ENCODE measurements at regions not wholly inside any gene's neighbourhood (a gene's known extent, or its start where the extent isn't known, plus 50 kb on each side); places are given as distances from the start of the nearest gene placed in this dataset.

- Histone ChIP-seq H3K9ac (ENCODE audit: insufficient read length) (no peak overlapping the region), H3K4me3 (no peak overlapping the region), H3K36me3 (ENCODE audit: insufficient read depth, low read length) (no peaks in the 10 kb centered on the region), H3K27ac (no peak overlapping the region), H3K9me3 (ENCODE audit: low read depth, low read length) (no peaks in the 10 kb centered on the region)
- DNase-seq (ENCODE audit: low read depth, low spot score) = no peak
- TF ChIP-seq FOXP2 (optimal IDR thresholded peaks at IDR 0.05; ENCODE audit: control extremely low read depth, extremely low read length, insufficient read depth) (no peak), POLR2AphosphoS5 (IDR thresholded peaks at IDR 0.05; ENCODE audit: borderline replicate concordance, low read depth, low read length) (no peak)
Measured at GRCh38 chr1:165031001-165031400, 325.5 kb downstream of the LMX1A start.

GRCh38 chr1:165025805-165026204 is 330.7 kb downstream of the LMX1A start:
- Histone ChIP-seq H3K9ac (ENCODE audit: insufficient read length) (no peak overlapping the region), H3K4me3 (no peak overlapping the region), H3K36me3 (ENCODE audit: insufficient read depth, low read length) (no peaks in the 10 kb centered on the region), H3K9me3 (ENCODE audit: low read depth, low read length) (no peaks in the 10 kb centered on the region), H3K27ac (no peak overlapping the region)
- DNase-seq (ENCODE audit: low read depth, low spot score) = no peak
- no peak for TF ChIP-seq POLR2AphosphoS5 (IDR thresholded peaks at IDR 0.05; ENCODE audit: borderline replicate concordance, low read depth, low read length)
- no peak for TF ChIP-seq EZH2 (IDR thresholded peaks at IDR 0.05)
- no peak for TF ChIP-seq FOXP2 (optimal IDR thresholded peaks at IDR 0.05; ENCODE audit: control extremely low read depth, extremely low read length, insufficient read depth)

DNA sequence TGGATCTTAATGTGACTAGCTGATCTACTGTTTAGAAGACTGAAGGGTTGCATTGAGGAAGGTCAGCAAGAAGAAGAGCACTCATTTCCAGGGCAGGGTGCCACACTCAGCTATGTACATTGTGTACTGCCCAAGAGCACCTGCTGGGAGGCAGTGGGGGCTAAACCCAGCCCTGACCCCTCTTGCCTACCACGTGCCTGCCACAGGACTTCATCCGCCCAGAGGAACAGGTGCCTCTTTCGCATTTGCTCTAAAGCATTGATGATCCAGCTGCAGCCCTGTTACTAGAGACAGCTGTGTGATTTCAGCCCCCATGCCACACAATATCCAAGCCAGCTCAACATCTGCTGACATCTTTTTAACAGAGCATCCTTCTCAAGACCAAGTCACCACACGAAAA is 341.8 kb downstream of the LMX1A start:
- Histone ChIP-seq H3K4me3 (no peak overlapping the region), H3K9ac (ENCODE audit: insufficient read length) (no peak overlapping the region), H3K9me3 (ENCODE audit: low read depth, low read length) (no peaks in the 10 kb centered on the region), H3K36me3 (ENCODE audit: insufficient read depth, low read length) (no peaks in the 10 kb centered on the region), H3K27ac (no peak overlapping the region)
- no peak for DNase-seq (ENCODE audit: low read depth, low spot score)
- TF ChIP-seq FOXP2 (optimal IDR thresholded peaks at IDR 0.05; ENCODE audit: control extremely low read depth, extremely low read length, insufficient read depth) (no peak), EZH2 (IDR thresholded peaks at IDR 0.05) (no peak), POLR2AphosphoS5 (IDR thresholded peaks at IDR 0.05; ENCODE audit: borderline replicate concordance, low read depth, low read length) (no peak)

DNA sequence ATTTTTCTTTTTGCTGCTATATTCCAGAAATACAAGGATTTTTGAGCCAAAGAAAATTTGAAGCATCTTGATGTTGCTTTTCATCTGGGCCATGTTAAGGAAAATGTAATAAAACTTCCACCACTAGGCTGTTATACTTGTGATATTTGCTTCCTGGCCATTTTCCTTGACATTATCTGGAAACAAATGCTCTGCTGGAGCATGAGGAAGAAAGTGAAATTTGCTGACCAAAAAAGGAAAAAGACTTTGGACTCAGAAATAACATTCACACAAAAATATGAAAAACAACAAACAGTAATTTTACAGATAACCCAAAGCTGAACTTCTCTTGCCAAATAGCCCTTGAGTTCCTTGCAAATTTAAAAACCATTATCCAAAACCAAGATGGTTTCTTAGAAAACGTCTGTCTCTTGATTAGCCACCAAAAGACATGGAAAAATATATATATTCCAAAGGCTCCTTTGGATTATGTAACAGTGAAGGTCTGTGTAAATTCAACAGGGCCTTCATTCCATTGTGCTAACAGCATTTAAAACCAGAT is 344.5 kb downstream of the LMX1A start:
- Histone ChIP-seq H3K9me3 (ENCODE audit: low read depth, low read length) (no peaks in the 10 kb centered on the region), H3K36me3 (ENCODE audit: insufficient read depth, low read length) (no peaks in the 10 kb centered on the region), H3K9ac (ENCODE audit: insufficient read length) (no peak overlapping the region), H3K27ac (no peak overlapping the region), H3K4me3 (no peak overlapping the region)
- no peak for DNase-seq (ENCODE audit: low read depth, low spot score)
- no peak for TF ChIP-seq EZH2 (IDR thresholded peaks at IDR 0.05)
- TF ChIP-seq POLR2AphosphoS5 (IDR thresholded peaks at IDR 0.05; ENCODE audit: borderline replicate concordance, low read depth, low read length) = no peak
- TF ChIP-seq FOXP2 (optimal IDR thresholded peaks at IDR 0.05; ENCODE audit: control extremely low read depth, extremely low read length, insufficient read depth) = no peak

DNA sequence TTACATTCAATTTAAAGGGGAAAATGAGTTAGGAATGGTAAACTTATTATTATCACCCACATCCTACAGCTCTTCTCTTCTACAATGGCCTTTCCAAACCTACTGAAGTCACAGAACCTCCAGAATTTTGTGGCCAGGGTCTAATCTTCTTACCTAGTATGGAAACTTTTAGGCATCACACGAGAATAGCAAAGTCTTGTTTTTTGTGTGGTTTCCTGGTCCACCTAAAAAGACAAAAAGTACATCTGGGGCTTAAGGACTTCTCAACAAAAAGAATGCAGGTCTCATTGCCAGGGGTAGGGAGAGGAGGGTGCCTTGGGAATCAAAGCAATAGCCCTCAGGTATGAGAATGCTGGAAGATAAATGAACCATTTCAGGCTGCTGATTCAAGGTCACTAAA is 345.3 kb downstream of the LMX1A start:
- Histone ChIP-seq H3K27ac (no peak overlapping the region), H3K4me3 (no peak overlapping the region), H3K9ac (ENCODE audit: insufficient read length) (no peak overlapping the region), H3K36me3 (ENCODE audit: insufficient read depth, low read length) (no peaks in the 10 kb centered on the region), H3K9me3 (ENCODE audit: low read depth, low read length) (no peaks in the 10 kb centered on the region)
- TF ChIP-seq FOXP2 (optimal IDR thresholded peaks at IDR 0.05; ENCODE audit: control extremely low read depth, extremely low read length, insufficient read depth) (no peak), EZH2 (IDR thresholded peaks at IDR 0.05) (no peak), POLR2AphosphoS5 (IDR thresholded peaks at IDR 0.05; ENCODE audit: borderline replicate concordance, low read depth, low read length) (no peak)
- DNase-seq (ENCODE audit: low read depth, low spot score) = no peak

DNA sequence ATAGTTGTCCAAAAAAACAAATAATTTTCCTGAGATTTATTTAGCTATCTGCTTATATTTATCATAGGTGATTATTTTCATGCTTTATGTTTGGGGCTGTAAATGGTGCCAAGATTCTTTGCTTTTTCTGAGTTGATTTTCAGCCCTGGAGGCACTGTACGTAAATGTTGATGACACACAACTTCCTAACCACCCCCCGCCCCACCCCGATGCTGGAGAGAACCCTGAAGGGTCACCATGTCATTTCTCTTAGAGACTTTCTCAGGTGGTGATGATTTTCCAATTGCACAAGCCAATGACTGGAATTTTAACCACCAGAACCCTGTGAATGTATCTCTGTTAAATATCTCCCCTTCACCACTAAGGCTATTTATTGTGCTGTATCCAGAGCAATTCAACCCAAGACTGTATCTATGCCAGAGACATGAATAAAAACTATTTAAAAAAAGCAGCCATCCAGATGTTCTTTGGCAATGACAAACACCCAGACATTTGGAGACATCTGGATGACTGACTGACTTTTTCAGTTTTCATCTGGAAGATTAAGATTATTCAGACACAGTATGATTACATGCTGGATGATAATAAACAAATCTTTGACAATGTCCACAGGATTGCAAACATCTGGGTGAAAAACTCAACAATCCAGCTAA is 346.0 kb downstream of the LMX1A start:
- no peaks in the 10 kb centered on the region for H3K9me3 ChIP-seq (ENCODE audit: low read depth, low read length)
- H3K36me3 ChIP-seq (ENCODE audit: insufficient read depth, low read length) = no peaks in the 10 kb centered on the region
- no peak for DNase-seq (ENCODE audit: low read depth, low spot score)
- H3K27ac ChIP-seq = no peak overlapping the region
- no peak overlapping the region for H3K9ac ChIP-seq (ENCODE audit: insufficient read length)
- no peak for TF ChIP-seq POLR2AphosphoS5 (IDR thresholded peaks at IDR 0.05; ENCODE audit: borderline replicate concordance, low read depth, low read length)
- TF ChIP-seq FOXP2 (optimal IDR thresholded peaks at IDR 0.05; ENCODE audit: control extremely low read depth, extremely low read length, insufficient read depth) = no peak
- no peak for TF ChIP-seq EZH2 (IDR thresholded peaks at IDR 0.05)
- H3K4me3 ChIP-seq = no peak overlapping the region

DNA sequence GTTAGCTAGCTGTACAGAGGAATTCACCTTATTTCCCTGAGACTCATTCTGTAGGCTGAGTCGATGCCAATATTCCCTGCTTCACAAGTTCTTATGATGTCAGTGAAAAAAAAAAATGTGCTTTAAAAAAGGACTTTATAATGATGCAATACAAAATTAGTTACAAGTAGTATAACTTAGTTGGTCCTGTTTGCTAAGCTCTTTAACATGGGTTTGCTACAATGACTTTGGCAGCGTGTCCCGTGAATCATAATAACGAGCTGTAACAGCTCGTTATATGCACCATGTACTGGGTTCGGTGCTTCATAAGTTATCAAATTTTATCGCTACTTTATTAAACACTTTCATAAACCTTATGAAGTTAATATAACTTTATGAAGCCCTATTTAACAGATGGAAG is 349.7 kb downstream of the LMX1A start:
- Histone ChIP-seq H3K9ac (ENCODE audit: insufficient read length) (no peak overlapping the region), H3K4me3 (no peak overlapping the region), H3K36me3 (ENCODE audit: insufficient read depth, low read length) (no peaks in the 10 kb centered on the region), H3K9me3 (ENCODE audit: low read depth, low read length) (no peaks in the 10 kb centered on the region; the same call in 1 of the 2 replicates), H3K27ac (no peak overlapping the region)
- no peak for DNase-seq (ENCODE audit: low read depth, low spot score)
- no peak for TF ChIP-seq FOXP2 (optimal IDR thresholded peaks at IDR 0.05; ENCODE audit: control extremely low read depth, extremely low read length, insufficient read depth)
- no peak for TF ChIP-seq EZH2 (IDR thresholded peaks at IDR 0.05)
- no peak for TF ChIP-seq POLR2AphosphoS5 (IDR thresholded peaks at IDR 0.05; ENCODE audit: borderline replicate concordance, low read depth, low read length)

- Histone ChIP-seq H3K9ac (ENCODE audit: insufficient read length) (no peak overlapping the region), H3K4me3 (no peak overlapping the region), H3K9me3 (ENCODE audit: low read depth, low read length) (no peaks in the 10 kb centered on the region; the same call in 1 of the 2 replicates), H3K36me3 (ENCODE audit: insufficient read depth, low read length) (no peaks in the 10 kb centered on the region), H3K27ac (no peak overlapping the region)
- no peak for TF ChIP-seq EZH2 (IDR thresholded peaks at IDR 0.05)
- TF ChIP-seq FOXP2 (optimal IDR thresholded peaks at IDR 0.05; ENCODE audit: control extremely low read depth, extremely low read length, insufficient read depth) = no peak
- no peak for TF ChIP-seq POLR2AphosphoS5 (IDR thresholded peaks at IDR 0.05; ENCODE audit: borderline replicate concordance, low read depth, low read length)
- no peak for DNase-seq (ENCODE audit: low read depth, low spot score)
Measured at GRCh38 chr1:164999146-164999545, 357.4 kb downstream of the LMX1A start.
